ENCODE measurements at regions not wholly inside any gene's neighbourhood (a gene's known extent, or its start where the extent isn't known, plus 50 kb on each side); places are given as distances from the start of the nearest gene placed in this dataset.
A peak's percentile ranks its signal among the peaks of the same experiment; 100 is the strongest.

GRCh38 chr2:239603411-239604356 lies 202.9 kb upstream of the HDAC4 start:
- 64 to 76% methylated on average over 11 of the region's 11 CpGs for WGBS, 2 donors
- no peak for ATAC-seq
- intact Hi-C loops (cut with DNase I), result no loop called here
- no peaks in the 10 kb centered on the region for H3K4me1 ChIP-seq
- FAIRE-seq, result no peak
- TF ChIP-seq, protein P1, sequence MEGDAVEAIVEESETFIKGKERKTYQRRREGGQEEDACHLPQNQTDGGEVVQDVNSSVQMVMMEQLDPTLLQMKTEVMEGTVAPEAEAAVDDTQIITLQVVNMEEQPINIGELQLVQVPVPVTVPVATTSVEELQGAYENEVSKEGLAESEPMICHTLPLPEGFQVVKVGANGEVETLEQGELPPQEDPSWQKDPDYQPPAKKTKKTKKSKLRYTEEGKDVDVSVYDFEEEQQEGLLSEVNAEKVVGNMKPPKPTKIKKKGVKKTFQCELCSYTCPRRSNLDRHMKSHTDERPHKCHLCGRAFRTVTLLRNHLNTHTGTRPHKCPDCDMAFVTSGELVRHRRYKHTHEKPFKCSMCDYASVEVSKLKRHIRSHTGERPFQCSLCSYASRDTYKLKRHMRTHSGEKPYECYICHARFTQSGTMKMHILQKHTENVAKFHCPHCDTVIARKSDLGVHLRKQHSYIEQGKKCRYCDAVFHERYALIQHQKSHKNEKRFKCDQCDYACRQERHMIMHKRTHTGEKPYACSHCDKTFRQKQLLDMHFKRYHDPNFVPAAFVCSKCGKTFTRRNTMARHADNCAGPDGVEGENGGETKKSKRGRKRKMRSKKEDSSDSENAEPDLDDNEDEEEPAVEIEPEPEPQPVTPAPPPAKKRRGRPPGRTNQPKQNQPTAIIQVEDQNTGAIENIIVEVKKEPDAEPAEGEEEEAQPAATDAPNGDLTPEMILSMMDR (IDR thresholded peaks at IDR 0.05), result no peak
- peak in 1 of 6 donors; percentile 19 for DNase-seq
- no peaks in the 10 kb centered on the region for H3K9me3 ChIP-seq
- H3K4me3 ChIP-seq, result no peak overlapping the region
- peaks cover 0 to 3% (median 0%) of the 10 kb centered on the region in 4 donors for H3K27me3 ChIP-seq
- H3K27ac ChIP-seq, result no peak overlapping the region
- no peaks in the 10 kb centered on the region for H3K36me3 ChIP-seq

- peak in 1 of 6 donors; percentile 27 for DNase-seq
- H3K4me1 ChIP-seq, result no peaks in the 10 kb centered on the region
- TF ChIP-seq, protein P1 (IDR thresholded peaks at IDR 0.05), result no peak
- peaks cover 0 to 3% (median 0%) of the 10 kb centered on the region in 4 donors for H3K27me3 ChIP-seq
- no peaks in the 10 kb centered on the region for H3K36me3 ChIP-seq
- 67 to 75% methylated on average over 29 to 30 of the region's 30 CpGs for WGBS, 2 donors
- FAIRE-seq, result no peak
- H3K9me3 ChIP-seq, result no peaks in the 10 kb centered on the region
- no peak overlapping the region for H3K27ac ChIP-seq
- H3K4me3 ChIP-seq, result no peak overlapping the region
- intact Hi-C loops (cut with DNase I), result no loop called here
- ATAC-seq, result no peak
Measured at GRCh38 chr2:239602290-239603282, 201.8 kb upstream of the HDAC4 start.

DNA sequence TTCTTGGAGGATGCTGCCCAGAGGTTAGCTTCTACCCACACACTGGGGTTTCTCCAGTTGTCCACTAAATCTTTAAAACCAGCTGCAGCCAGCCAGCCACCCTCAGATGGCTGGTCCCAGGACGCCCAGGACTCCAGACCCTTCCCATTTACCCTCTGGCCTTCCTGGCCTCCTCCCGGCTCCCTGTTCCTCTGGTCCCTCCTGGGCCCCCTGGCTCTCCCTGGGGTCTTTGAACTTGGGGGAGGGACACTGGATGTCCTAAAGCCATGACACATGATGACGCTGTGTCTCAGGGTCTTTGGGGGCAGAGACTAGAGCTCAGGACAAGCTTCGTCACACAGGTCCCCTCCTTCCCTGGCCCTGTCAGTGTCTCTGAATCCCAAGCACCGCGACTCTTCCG lies 201.1 kb upstream of the HDAC4 start:
- 78 to 87% methylated on average over 7 of the region's 7 CpGs for WGBS, 2 donors

GRCh38 chr2:239601201-239601851 lies 200.5 kb upstream of the HDAC4 start:
- 62 to 65% methylated on average over 15 of the region's 15 CpGs for WGBS, 2 donors
- no peaks in the 10 kb centered on the region for H3K9me3 ChIP-seq
- no peak overlapping the region for H3K27ac ChIP-seq
- intact Hi-C loops (cut with DNase I), result no loop called here
- H3K4me3 ChIP-seq, result no peak overlapping the region
- TF ChIP-seq, protein P1 (IDR thresholded peaks at IDR 0.05), result no peak
- H3K36me3 ChIP-seq, result no peaks in the 10 kb centered on the region
- no peak for ATAC-seq
- peaks cover 0 to 3% (median 0%) of the 10 kb centered on the region in 4 donors for H3K27me3 ChIP-seq
- no peaks in the 10 kb centered on the region for H3K4me1 ChIP-seq
- FAIRE-seq, result no peak
- peak in 1 of 6 donors; percentile 36 for DNase-seq

More for the DNA sequence above, 201.1 kb upstream of the HDAC4 start:
- no peak for ATAC-seq
- H3K4me3 ChIP-seq, result no peak overlapping the region
- no peaks in the 10 kb centered on the region for H3K36me3 ChIP-seq
- H3K9me3 ChIP-seq, result no peaks in the 10 kb centered on the region
- FAIRE-seq, result no peak
- H3K27me3 ChIP-seq, result peaks cover 0 to 3% (median 0%) of the 10 kb centered on the region in 4 donors
- TF ChIP-seq, protein P1 (IDR thresholded peaks at IDR 0.05), result no peak
- intact Hi-C loops (cut with DNase I), result no loop called here
- H3K4me1 ChIP-seq, result no peaks in the 10 kb centered on the region
- DNase-seq, result peak in 1 of 6 donors; percentile 35
- no peak overlapping the region for H3K27ac ChIP-seq

Measured in pancreas (tissue), 10 donors.